GM19463 (cell line): ENCODE measurements at regions not wholly inside any gene's neighbourhood (a gene's known extent, or its start where the extent isn't known, plus 50 kb on each side); places are given as distances from the start of the nearest gene placed in this dataset.

Experiments
- ATAC-seq: cut with Tn5 transposase; IDR thresholded peaks from one replicate; pipeline ENCODE4 v1.9.1; 2021; ENCODE audit warnings: mild to moderate bottlenecking, moderate library complexity; ENCODE audit not compliant: unreplicated experiment

GRCh38 chr2:156837635-156838370 is 401.6 kb downstream of the GPD2 start:
- no peak for ATAC-seq

- no peak for ATAC-seq
Observed at GRCh38 chr2:156841321-156841720, 405.1 kb downstream of the GPD2 start.

- no peak for ATAC-seq
Observed at GRCh38 chr2:156845806-156846558, 409.8 kb downstream of the GPD2 start.

GRCh38 chr2:156852210-156852609 is 405.3 kb upstream of the GALNT5 start:
- ATAC-seq, result no peak

- no peak for ATAC-seq
Observed at GRCh38 chr2:156852681-156853080, 404.8 kb upstream of the GALNT5 start.

- ATAC-seq, result no peak
Observed at GRCh38 chr2:156864325-156864724, 393.2 kb upstream of the GALNT5 start.

GRCh38 chr2:156864753-156865152 is 392.8 kb upstream of the GALNT5 start:
- ATAC-seq, result no peak

- ATAC-seq, result no peak
Observed at GRCh38 chr2:156867201-156867600, 390.3 kb upstream of the GALNT5 start.

- ATAC-seq, result no peak
Observed at GRCh38 chr2:156874707-156875106, 382.8 kb upstream of the GALNT5 start.

- no peak for ATAC-seq
Observed at GRCh38 chr2:156883804-156884203, 373.7 kb upstream of the GALNT5 start.

- no peak for ATAC-seq
Observed at GRCh38 chr2:156884216-156884615, 373.3 kb upstream of the GALNT5 start.

GRCh38 chr2:156890529-156891148 is 366.9 kb upstream of the GALNT5 start:
- ATAC-seq, result no peak

GRCh38 chr2:156891609-156892008 is 365.9 kb upstream of the GALNT5 start:
- ATAC-seq, result no peak

GRCh38 chr2:156892467-156893281 is 364.8 kb upstream of the GALNT5 start:
- ATAC-seq, result peak; percentile 21

- ATAC-seq, result peak; percentile 93
Observed at GRCh38 chr2:156896294-156896693, 361.2 kb upstream of the GALNT5 start.

GRCh38 chr2:156897548-156897947 is 360.0 kb upstream of the GALNT5 start:
- no peak for ATAC-seq

- ATAC-seq, result no peak
Observed at GRCh38 chr2:156901373-156902031, 356.0 kb upstream of the GALNT5 start.

- no peak for ATAC-seq
Observed at GRCh38 chr2:156903335-156903734, 354.2 kb upstream of the GALNT5 start.

GRCh38 chr2:156907806-156908205 is 349.7 kb upstream of the GALNT5 start:
- peak; percentile 64 for ATAC-seq

- peak; percentile 83 for ATAC-seq
Observed at GRCh38 chr2:156908825-156909224, 348.7 kb upstream of the GALNT5 start.

GRCh38 chr2:156909983-156910382 is 347.5 kb upstream of the GALNT5 start:
- no peak for ATAC-seq
